H1 (cell line): ENCODE measurements at regions not wholly inside any gene's neighbourhood (a gene's known extent, or its start where the extent isn't known, plus 50 kb on each side); places are given as distances from the start of the nearest gene placed in this dataset.

ENCODE experiments used
- CTCF ChIA-PET: fragments of 300-600 bp; sonication (Branson Sonifier 250); formaldehyde crosslinking; loops from one replicate; lab custom pipeline; 2021; ENCODE audit not compliant: partially characterized antibody; lab: Charles Lee
- POLR2A ChIA-PET: fragments of 300-600 bp; sonication (Branson Sonifier 250); formaldehyde crosslinking; loops from one replicate; lab custom pipeline; 2021; ENCODE audit warnings: inconsistent platforms; ENCODE audit not compliant: partially characterized antibody; lab: Charles Lee
- DNase-seq, 2 experiments: peaks; one replicate each; pipeline versions ENCODE4 v3.0.0 to v3.0.0-alpha.2; 2010 to 2022; ENCODE audit warnings: low spot score in 2 of 2, low read depth in 1 of 2, mixed read lengths in 1 of 2
- FAIRE-seq: peaks from 2 replicates; lab custom pipeline; 2011; peaks lifted over from hg19 to GRCh38; lab: Jason Lieb, UNC
- H2AFZ ChIP-seq: 2 replicates; pipeline ENCODE4 v1.8.1; 2012; ENCODE audit warnings: low read length, inconsistent platforms
- H2AK5ac ChIP-seq: 2 replicates; pipeline ENCODE4 v1.6.1; 2013; ENCODE audit warnings: low read depth, low read length
- H2BK120ac ChIP-seq: replicated peaks from 2 replicates; pipeline ENCODE3; 2013; ENCODE audit warnings: low read depth, low read length, inconsistent platforms
- H2BK12ac ChIP-seq: 2 replicates; pipeline ENCODE4 v1.6.1; 2013; ENCODE audit warnings: low read depth, low read length
- H2BK15ac ChIP-seq: 2 replicates; pipeline ENCODE4 v1.6.1; 2013; ENCODE audit warnings: low read length
- H2BK20ac ChIP-seq: 2 replicates; pipeline ENCODE4 v1.6.1; 2013; ENCODE audit warnings: low read length
- H2BK5ac ChIP-seq: 2 replicates; pipeline ENCODE4 v1.6.1; 2013; ENCODE audit warnings: low read depth, low read length
- H3K14ac ChIP-seq: 2 replicates; pipeline ENCODE4 v1.6.1; 2013; ENCODE audit warnings: inconsistent platforms; ENCODE audit not compliant: insufficient read length
- H3K18ac ChIP-seq: 2 replicates; pipeline ENCODE4 v1.6.1; 2013; ENCODE audit warnings: low read length; ENCODE audit errors: extremely low read depth
- H3K23ac ChIP-seq: 2 replicates; pipeline ENCODE4 v1.6.1; 2013; ENCODE audit warnings: inconsistent platforms; ENCODE audit not compliant: insufficient read length
- H3K23me2 ChIP-seq: 2 replicates; pipeline ENCODE4 v1.6.1; 2013; ENCODE audit warnings: low read depth, low read length
- H3K27ac ChIP-seq: 2 replicates; pipeline ENCODE4 v1.6.1; 2011; ENCODE audit warnings: low read depth, low read length, inconsistent platforms
- H3K27me3 ChIP-seq, 4 experiments: replicated peaks in 1 of 4; 1 replicate in 1 of 4; 2 replicates in 3 of 4; pipeline versions ENCODE4 v1.6.1 to v1.8.1; 2011 to 2013; ENCODE audit warnings: low read length in 3 of 4, mild to moderate bottlenecking in 3 of 4, inconsistent platforms in 2 of 4, mixed read lengths in 2 of 4, moderate library complexity in 1 of 4; ENCODE audit not compliant: control insufficient read depth in 3 of 4, insufficient read depth in 3 of 4; ENCODE audit errors: extremely low read depth in 1 of 4
- H3K36me3 ChIP-seq, 4 experiments: 2 replicates each; pipeline versions ENCODE4 v1.6.1 to v1.8.1; 2011 to 2013; ENCODE audit warnings: mild to moderate bottlenecking in 4 of 4, low read length in 3 of 4, moderate library complexity in 2 of 4, control low read depth in 1 of 4, inconsistent platforms in 1 of 4; ENCODE audit not compliant: insufficient read depth in 4 of 4, control insufficient read depth in 2 of 4
- H3K4ac ChIP-seq: replicated peaks from 2 replicates; pipeline ENCODE3; 2013; ENCODE audit warnings: low read length, low read depth, mixed read lengths, inconsistent platforms; ENCODE audit not compliant: insufficient read length
- H3K4me1 ChIP-seq, 4 experiments: replicated peaks in 1 of 4; 1 replicate in 1 of 4; 2 replicates in 3 of 4; pipeline versions ENCODE4 v1.6.1 to v1.8.1; 2011 to 2013; ENCODE audit warnings: low read length in 3 of 4, inconsistent platforms in 2 of 4, mixed read lengths in 1 of 4; ENCODE audit not compliant: insufficient read depth in 4 of 4, control insufficient read depth in 3 of 4
- H3K4me2 ChIP-seq, 2 experiments: 2 replicates each; pipeline versions ENCODE4 v1.6.1 to v1.8.1; 2011 to 2013; ENCODE audit warnings: low read depth in 2 of 2, low read length in 2 of 2, control low read depth in 1 of 2, inconsistent platforms in 1 of 2, mild to moderate bottlenecking in 1 of 2; ENCODE audit not compliant: insufficient read depth in 1 of 2
- H3K4me3 ChIP-seq, 4 experiments: fragments of 200-600, 300-600 bp in 1 of 4; sonication (generic), shearing (Covaris generic), sonication (Bioruptor Twin) in 1 of 4; 2 replicates each; pipeline versions ENCODE4 v1.5.1 to v1.8.1; 2011 to 2016; ENCODE audit warnings: low read length in 4 of 4, low read depth in 3 of 4, control low read depth in 2 of 4, inconsistent platforms in 2 of 4, mild to moderate bottlenecking in 2 of 4, mixed read lengths in 1 of 4, moderate library complexity in 1 of 4; ENCODE audit not compliant: insufficient read depth in 2 of 4; ENCODE audit errors: extremely low read depth in 1 of 4
- H3K56ac ChIP-seq: replicated peaks from 2 replicates; pipeline ENCODE3; 2013; ENCODE audit warnings: low read depth, mild to moderate bottlenecking, mixed read lengths, low read length, inconsistent platforms; ENCODE audit not compliant: insufficient read length
- H3K79me1 ChIP-seq: 2 replicates; pipeline ENCODE4 v1.6.1; 2013; ENCODE audit warnings: low read depth, low read length, control low read depth
- H3K79me2 ChIP-seq, 2 experiments: 2 replicates each; pipeline versions ENCODE4 v1.6.1 to v1.8.1; 2012 to 2013; ENCODE audit warnings: low read length in 2 of 2, mild to moderate bottlenecking in 2 of 2, inconsistent platforms in 1 of 2; ENCODE audit not compliant: insufficient read depth in 2 of 2, control insufficient read depth in 1 of 2
- H3K9ac ChIP-seq, 4 experiments: replicated peaks in 1 of 4; 1 replicate in 1 of 4; 2 replicates in 3 of 4; pipeline versions ENCODE4 v1.6.1 to v1.8.1; 2011 to 2013; ENCODE audit warnings: low read depth in 3 of 4, low read length in 3 of 4, control low read depth in 2 of 4, mild to moderate bottlenecking in 2 of 4, moderate library complexity in 2 of 4, inconsistent platforms in 1 of 4; ENCODE audit errors: extremely low read depth in 1 of 4
- H3K9me3 ChIP-seq, 2 experiments: 2 replicates each; pipeline versions ENCODE4 v1.6.1 to v1.8.1; 2012 to 2013; ENCODE audit warnings: mild to moderate bottlenecking in 2 of 2, moderate library complexity in 2 of 2, control low read depth in 1 of 2, inconsistent platforms in 1 of 2, low read depth in 1 of 2, low read length in 1 of 2, mixed read lengths in 1 of 2; ENCODE audit not compliant: insufficient read depth in 2 of 2
- H4K20me1 ChIP-seq, 2 experiments: replicated peaks in 1 of 2; 2 replicates each; pipeline versions ENCODE3 to v1.8.1; 2011 to 2013; ENCODE audit warnings: inconsistent platforms in 2 of 2, low read length in 2 of 2, mild to moderate bottlenecking in 1 of 2; ENCODE audit not compliant: insufficient read depth in 2 of 2, control insufficient read depth in 1 of 2
- H4K5ac ChIP-seq: 2 replicates; pipeline ENCODE4 v1.6.1; 2013; ENCODE audit warnings: low read length, low read depth, mixed read lengths, inconsistent platforms; ENCODE audit not compliant: insufficient read length
- H4K8ac ChIP-seq: 2 replicates; pipeline ENCODE4 v1.8.0; 2013; ENCODE audit warnings: mild to moderate bottlenecking, moderate library complexity, low read length, inconsistent platforms; ENCODE audit not compliant: insufficient read depth; ENCODE audit errors: extremely low read depth
- H4K91ac ChIP-seq: replicated peaks from 2 replicates; pipeline ENCODE3; 2013; ENCODE audit warnings: low read length, mixed read lengths, inconsistent platforms; ENCODE audit not compliant: insufficient read length
- ATF2 ChIP-seq: IDR thresholded peaks from 2 replicates; pipeline ENCODE4 v1.6.1; 2012; ENCODE audit warnings: low read length, inconsistent platforms
- EGR1 ChIP-seq: IDR thresholded peaks from 2 replicates; pipeline ENCODE4 v1.6.1; 2011; ENCODE audit warnings: low read depth, low read length, borderline replicate concordance
- EP300 ChIP-seq, 2 experiments: IDR thresholded peaks; 1 replicate in 1 of 2; 2 replicates in 1 of 2; pipeline ENCODE4 v1.6.1; 2011 to 2012; ENCODE audit warnings: low read depth in 2 of 2, low read length in 2 of 2, mild to moderate bottlenecking in 2 of 2, borderline replicate concordance in 1 of 2, inconsistent platforms in 1 of 2, moderate library complexity in 1 of 2
- SIN3A ChIP-seq, 2 experiments: IDR thresholded peaks in 1 of 2; conservative IDR thresholded peaks in 1 of 2; 2 replicates each; pipeline ENCODE4 v1.6.1; 2011 to 2012; ENCODE audit warnings: low read length in 2 of 2, improper control_type of control experiment in 1 of 2, low read depth in 1 of 2, mild to moderate bottlenecking in 1 of 2
- SP1 ChIP-seq: IDR thresholded peaks from 2 replicates; pipeline ENCODE4 v1.6.1; 2011; ENCODE audit warnings: low read depth, low read length
- SP4 ChIP-seq: IDR thresholded peaks from 2 replicates; pipeline ENCODE4 v1.6.1; 2012; ENCODE audit warnings: low read length, inconsistent platforms
- SRF ChIP-seq: IDR thresholded peaks from 2 replicates; pipeline ENCODE4 v1.6.1; 2011; ENCODE audit warnings: mild to moderate bottlenecking, low read depth, low read length, moderate library complexity
- TCF12 ChIP-seq: IDR thresholded peaks from 2 replicates; pipeline ENCODE4 v1.6.1; 2011; ENCODE audit warnings: low read depth, mild to moderate bottlenecking, low read length
- TEAD4 ChIP-seq: IDR thresholded peaks from 2 replicates; pipeline ENCODE4 v1.6.1; 2012; ENCODE audit warnings: low read depth, low read length, inconsistent platforms, mixed read lengths
- WGBS, 2 experiments: shearing (Covaris generic) in 1 of 2; methylation state at CpG; one replicate each; pipeline versions ENCODE4 v1.1.6 to v1.1.7; 2013 to 2015; ENCODE audit warnings: low lambda C conversion rate in 2 of 2, mixed read lengths in 2 of 2, inconsistent platforms in 1 of 2, low coverage in 1 of 2, missing lambda C conversion rate in 1 of 2; ENCODE audit not compliant: insufficient replicate concordance in 2 of 2, insufficient coverage in 1 of 2, insufficient read length in 1 of 2; ENCODE audit errors: extremely low coverage in 1 of 2, missing lambda C conversion rate in 1 of 2; 5-methylcytosine and 5-hydroxymethylcytosine counted together

- Histone ChIP-seq H2BK12ac (no peak overlapping the region), H3K27ac (no peak overlapping the region), H3K9me3 (no peaks in the 10 kb centered on the region), H4K20me1 (no peaks in the 10 kb centered on the region), H3K4ac (no peak overlapping the region), H3K18ac (no peak overlapping the region), H3K4me2 (0 out of 4 replicates have a peak overlapping the region, but pooled peaks of 1 of the 2 experiments have one; percentile 18), H3K36me3 (no peaks in the 10 kb centered on the region), H2AFZ (no peak overlapping the region), H3K27me3 (no peaks in the 10 kb centered on the region), H2BK5ac (no peak overlapping the region), H3K56ac (no peak overlapping the region), H3K79me1 (no peaks in the 10 kb centered on the region), H3K4me3 (no peak overlapping the region; a peak in 1 of 8 replicates), H3K4me1 (peaks cover 1 to 11% (median 7%) of the 10 kb centered on the region in 4 experiments; a peak in 5 of 7 replicates), H2BK15ac (no peak overlapping the region), H3K79me2 (no peaks in the 10 kb centered on the region), H4K91ac (no peak overlapping the region), H2BK20ac (no peak overlapping the region), H2AK5ac (no peak overlapping the region), H4K5ac (no peak overlapping the region), H3K14ac (no peak overlapping the region), H3K9ac (no peak overlapping the region), H3K23me2 (no peaks in the 10 kb centered on the region), H2BK120ac (no peak overlapping the region), H3K23ac (no peak overlapping the region), H4K8ac (no peak overlapping the region)
- ChIA-PET POLR2A (no interaction called here), CTCF (interaction anchor here (0.7 to 1.9 kb wide), 7 partner anchors 10 to 515 kb away, joined by 3 to 9 read pairs (median 4); no protein-coding TSS in a partner anchor)
- DNase-seq, result no peak
- no peak for FAIRE-seq
- 55% methylated on average over 7 of the region's 7 CpGs; no CpG with 5 or more reads in 1 of the 2 experiments for WGBS, 2 experiments
- TF ChIP-seq EGR1, result no peak
- TF ChIP-seq ATF2, result no peak
- TF ChIP-seq EP300 (IDR thresholded peaks at IDR 0.05; ENCODE audit: borderline replicate concordance in 1 of 2, low read depth in 2 of 2, low read length in 2 of 2), result no peak
- no peak for TF ChIP-seq SRF
- no peak for TF ChIP-seq SP1
- no peak for TF ChIP-seq SP4
- no peak for TF ChIP-seq TEAD4
- TF ChIP-seq TCF12, result no peak
- no peak for TF ChIP-seq SIN3A (conservative IDR thresholded peaks at IDR 0.05 in 1 of 2, IDR thresholded peaks at IDR 0.05 in 1 of 2; ENCODE audit: low read depth in 1 of 2, low read length in 2 of 2)
Measured at GRCh38 chr6:8191629-8192028, 89.3 kb upstream of the EEF1E1 start.
